DMS53 (cell line): ENCODE measurements at regions not wholly inside any gene's neighbourhood (a gene's known extent, or its start where the extent isn't known, plus 50 kb on each side); places are given as distances from the start of the nearest gene placed in this dataset.

ENCODE experiments used
- DNase-seq: peaks from one replicate; lab custom pipeline; 2025; lab: John Stamatoyannopoulos, UW

GRCh38 chr1:90402893-90403849 lies 313.9 kb downstream of the BARHL2 start:
- peak; percentile 98 for DNase-seq

GRCh38 chr1:90400131-90400530 lies 317.0 kb downstream of the BARHL2 start:
- no peak for DNase-seq

- no peak for DNase-seq
These were observed 320.2 kb downstream of the BARHL2 start for GRCh38 chr1:90396917-90397316.

GRCh38 chr1:90394247-90394646 lies 322.9 kb downstream of the BARHL2 start:
- DNase-seq: peak; percentile 75

GRCh38 chr1:90393025-90393424 lies 324.1 kb downstream of the BARHL2 start:
- DNase-seq: no peak

DNA sequence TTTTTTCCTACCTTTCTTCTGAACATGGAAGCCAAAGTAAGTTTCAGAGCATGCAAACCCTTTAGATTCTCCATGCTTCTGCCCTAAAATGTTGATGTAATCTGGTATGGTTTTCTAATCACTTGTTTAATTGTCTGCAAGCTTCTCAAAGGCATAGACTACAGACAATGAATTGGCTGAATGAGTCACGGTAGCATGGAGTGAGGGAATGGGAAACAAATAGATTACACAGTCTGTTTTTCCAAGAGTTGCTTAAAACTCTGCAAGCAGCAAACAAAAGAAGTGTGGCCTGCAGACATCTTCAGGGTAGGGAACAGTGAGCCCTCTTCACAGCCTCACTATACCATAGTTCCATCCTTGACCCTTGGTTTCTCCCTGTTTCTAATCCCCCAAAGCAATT lies 326.0 kb downstream of the BARHL2 start:
- no peak for DNase-seq

DNA sequence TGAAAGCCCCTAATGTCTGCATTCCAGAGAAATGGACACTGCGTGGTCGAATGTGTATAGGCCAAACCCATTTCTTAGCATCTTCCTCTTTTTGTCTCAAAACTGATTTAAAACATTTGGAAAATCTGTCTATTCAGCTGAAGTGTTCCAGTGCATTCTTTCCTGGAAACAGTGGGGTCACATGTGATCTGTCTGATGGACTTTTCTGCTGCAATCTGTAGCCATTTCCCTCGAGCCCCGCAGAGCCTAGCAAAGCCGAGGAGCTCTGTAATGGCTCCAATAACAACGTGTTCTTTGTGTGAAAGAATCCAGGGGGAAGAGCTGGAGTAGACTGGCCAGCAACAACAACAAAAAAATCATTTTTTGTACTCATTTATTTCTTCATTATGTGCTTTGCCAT lies 329.3 kb downstream of the BARHL2 start:
- DNase-seq: no peak

DNA sequence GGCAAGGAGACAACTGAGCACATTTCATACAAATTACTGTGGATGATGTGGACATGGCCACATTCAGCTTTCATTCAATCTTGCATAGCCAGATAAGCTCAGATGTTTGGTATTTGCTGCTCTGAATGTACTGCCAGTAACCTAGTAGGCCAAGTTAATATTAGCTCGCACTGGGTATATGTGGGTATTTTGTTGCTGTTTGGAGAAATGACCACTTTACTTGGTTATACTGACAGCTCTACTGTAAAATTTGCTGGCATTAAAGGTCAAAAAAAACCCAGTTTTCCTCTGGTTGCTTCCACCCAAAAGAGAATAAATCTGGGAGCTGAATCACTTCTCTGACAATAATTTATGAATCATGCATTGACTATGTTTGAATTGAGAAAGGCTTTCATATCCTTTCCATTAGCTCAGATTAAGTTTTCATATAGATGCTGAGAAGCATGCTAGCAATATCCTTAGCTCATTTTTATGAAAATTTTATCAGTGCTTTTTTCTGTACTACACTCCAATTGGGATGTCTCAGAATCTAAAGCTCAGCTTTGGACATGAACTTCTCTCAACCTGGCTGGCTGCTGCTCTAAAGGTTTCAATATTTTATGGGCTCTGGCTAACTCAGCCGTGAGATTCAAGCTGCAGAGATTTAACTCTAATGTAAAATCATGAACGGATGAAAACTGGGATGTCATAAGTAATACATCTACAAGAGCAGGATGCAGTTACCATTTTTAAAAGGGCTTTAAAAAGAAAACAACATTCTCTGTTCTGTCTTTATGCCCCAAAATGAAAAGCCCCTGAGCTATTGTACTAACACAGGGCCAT lies 330.0 kb downstream of the BARHL2 start:
- no peak for DNase-seq

DNA sequence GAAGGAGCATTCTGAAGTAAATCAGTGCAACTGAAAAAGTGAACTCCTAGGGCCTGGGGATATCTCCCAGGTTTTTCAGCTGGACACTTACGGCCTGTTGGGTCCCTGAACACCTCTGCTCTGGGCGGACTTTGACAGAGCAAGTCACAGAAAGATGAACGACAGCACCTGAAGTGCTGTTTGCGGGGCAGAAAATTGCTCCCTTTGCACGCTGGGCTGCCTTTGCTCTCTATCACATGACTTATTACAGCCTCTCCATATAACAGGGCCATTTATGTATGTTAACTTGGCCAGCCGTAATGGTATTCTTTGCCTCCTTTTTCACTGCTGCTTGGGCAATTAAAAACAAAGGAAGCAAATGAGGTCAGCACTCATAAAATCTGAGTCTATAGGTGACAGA lies 332.9 kb downstream of the BARHL2 start:
- no peak for DNase-seq

GRCh38 chr1:90382161-90382560 lies 334.9 kb downstream of the BARHL2 start:
- DNase-seq: no peak

- no peak for DNase-seq
These were observed 335.5 kb downstream of the BARHL2 start for GRCh38 chr1:90381598-90381997.

- DNase-seq: peak; percentile 21
These were observed 345.7 kb downstream of the BARHL2 start for GRCh38 chr1:90371448-90371813.

- DNase-seq: peak; percentile 36
These were observed 346.2 kb downstream of the BARHL2 start for GRCh38 chr1:90370686-90371447.

DNA sequence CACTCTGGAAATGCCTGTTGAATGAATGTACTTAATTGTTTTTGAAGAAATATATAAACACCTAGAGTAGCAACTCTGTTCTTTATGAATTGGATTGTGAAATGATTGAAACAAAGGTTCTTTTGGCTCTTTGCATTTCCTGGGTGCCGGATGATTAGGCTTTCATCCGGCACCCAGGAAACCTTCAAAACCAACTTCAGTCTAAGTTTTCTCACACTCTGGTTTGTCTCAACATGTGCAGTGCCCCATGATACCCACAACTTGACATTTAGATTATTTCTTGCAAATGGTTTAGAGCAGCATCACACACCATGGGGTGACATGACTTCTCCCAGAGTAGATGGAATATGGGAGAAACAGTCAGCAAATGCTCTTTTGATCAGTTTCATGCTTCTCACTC lies 354.9 kb downstream of the BARHL2 start:
- DNase-seq: no peak

GRCh38 chr1:90361026-90361425 lies 356.1 kb downstream of the BARHL2 start:
- no peak for DNase-seq

DNA sequence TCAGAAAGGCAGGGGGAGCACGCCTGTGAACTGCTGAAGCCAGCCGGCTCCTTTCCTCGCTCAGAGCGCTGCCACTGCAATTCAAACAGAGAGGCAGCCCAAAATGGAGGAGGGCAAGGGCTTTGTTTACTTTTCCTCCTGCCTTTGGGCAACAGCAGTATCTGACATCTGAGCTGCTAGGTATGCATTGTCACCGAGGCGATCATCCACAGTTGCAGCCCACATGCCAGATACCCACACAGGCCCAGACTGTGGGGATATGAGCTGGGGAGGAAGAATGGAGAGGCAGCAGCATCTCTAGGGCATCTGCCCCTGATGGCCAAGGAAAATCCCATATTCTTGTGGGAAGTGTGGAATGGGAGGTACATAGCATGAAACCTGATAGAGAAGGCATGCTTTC lies 357.1 kb downstream of the BARHL2 start:
- no peak for DNase-seq

- DNase-seq: no peak
These were observed 358.7 kb downstream of the BARHL2 start for GRCh38 chr1:90358448-90358847.

- DNase-seq: no peak
These were observed 359.1 kb downstream of the BARHL2 start for GRCh38 chr1:90357995-90358394.

DNA sequence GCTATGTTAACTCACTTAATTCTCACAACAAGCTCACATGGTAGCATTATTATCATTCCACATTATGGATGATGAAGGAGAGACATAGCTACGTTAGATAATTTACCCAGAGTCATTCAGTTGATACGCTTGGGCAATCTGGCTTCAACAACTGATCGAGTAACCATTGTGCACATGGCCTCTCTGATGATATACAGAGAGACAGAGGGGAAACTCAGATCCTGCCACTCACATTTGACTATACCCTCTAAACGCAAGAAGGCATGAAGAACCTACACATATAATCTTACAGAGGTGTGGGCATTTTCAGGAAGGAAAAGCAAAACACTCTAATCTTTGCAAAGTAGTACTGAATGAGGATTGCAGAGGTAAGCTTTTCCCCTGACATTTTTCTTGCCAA lies 360.1 kb downstream of the BARHL2 start:
- DNase-seq: no peak

GRCh38 chr1:90356101-90356500 lies 361.0 kb downstream of the BARHL2 start:
- no peak for DNase-seq

- DNase-seq: no peak
These were observed 359.8 kb downstream of the ZNF326 start for GRCh38 chr1:90354704-90355103.

DNA sequence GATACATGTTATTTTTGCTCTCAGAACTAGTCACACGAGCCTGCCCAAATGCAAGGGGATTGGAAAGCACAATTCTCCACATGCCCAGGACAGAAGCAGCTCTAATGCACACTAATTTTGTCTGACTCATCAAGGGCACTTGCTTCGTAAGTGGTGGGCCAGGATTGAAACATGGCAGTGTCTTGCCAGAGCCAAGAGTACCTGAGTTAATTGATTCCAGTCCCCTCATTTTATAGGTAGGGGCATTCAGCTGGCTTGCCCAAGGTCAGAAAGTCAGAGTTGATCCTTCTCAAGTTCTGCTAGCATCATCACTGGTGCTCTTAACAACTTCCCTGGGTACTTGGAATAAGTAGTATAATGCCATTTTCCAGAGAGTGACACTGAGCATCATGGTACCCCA lies 356.1 kb downstream of the ZNF326 start:
- no peak for DNase-seq
